T-helper 2 cell (primary cell): ENCODE measurements at regions not wholly inside any gene's neighbourhood (a gene's known extent, or its start where the extent isn't known, plus 50 kb on each side); places are given as distances from the start of the nearest gene placed in this dataset.

ENCODE experiments used
- DNase-seq, 5 experiments: peaks; one replicate each; pipeline versions ENCODE4 v3.0.0 to v3.0.0-alpha.2; 2012 to 2022

DNA sequence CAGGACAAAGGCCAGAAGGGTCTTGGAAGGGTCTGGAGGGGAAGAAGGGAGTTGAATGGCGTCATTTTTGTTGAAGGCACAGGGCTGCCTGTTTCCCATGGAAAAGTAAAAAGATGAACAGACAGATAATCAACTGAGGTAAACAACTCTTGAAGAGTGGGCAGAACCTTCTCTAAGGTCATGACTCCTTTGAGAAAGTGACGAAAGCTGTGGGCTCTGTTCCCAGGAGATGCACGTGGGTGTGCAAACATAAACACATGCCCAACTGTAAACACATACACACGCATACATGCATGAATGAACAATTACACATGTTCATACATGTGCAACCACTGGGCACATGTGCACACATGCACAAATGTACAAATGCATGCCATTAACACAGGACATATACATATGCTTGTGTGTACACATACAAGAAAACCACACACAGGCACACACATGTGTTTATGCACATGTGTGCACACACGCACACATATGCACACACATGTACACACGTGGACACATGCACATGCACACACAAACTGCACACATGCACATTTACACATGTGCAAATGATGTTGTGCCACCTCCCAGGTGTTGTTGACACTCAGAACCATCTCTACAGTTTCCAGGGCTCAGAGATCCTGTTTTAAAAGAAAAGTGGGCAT lies 143.3 kb downstream of the GADD45G start:
- no peak for DNase-seq

DNA sequence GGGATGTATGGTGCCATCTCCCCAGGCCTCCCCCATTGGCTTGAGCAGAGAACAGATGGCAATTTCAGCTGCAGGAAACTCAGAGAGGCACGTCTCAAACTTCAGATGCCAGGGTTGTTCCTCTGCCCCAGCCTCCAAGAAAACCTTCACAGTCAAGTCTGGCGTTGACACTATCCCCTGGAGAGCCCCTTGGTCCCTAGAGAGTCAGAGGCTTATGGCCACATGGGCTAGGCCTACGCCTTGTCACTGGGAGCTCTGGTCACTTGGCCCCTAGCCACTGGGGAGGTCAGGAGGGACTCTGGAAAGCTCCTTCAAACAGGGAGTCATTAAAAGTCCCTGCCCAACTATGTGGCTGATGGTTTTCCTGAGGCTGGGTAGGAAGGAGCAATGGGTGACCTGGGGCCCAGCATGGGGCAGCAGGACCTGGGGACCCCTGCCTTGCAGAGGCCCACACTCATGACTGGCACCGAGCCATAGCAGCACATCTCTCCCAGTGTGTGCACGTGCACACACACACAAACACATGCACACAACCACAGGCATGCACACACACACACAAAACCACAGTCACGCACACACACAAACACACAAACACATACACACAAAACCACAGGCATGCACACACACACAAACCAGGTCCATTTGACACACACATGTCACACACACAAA lies 144.2 kb downstream of the GADD45G start:
- DNase-seq, result no peak

DNA sequence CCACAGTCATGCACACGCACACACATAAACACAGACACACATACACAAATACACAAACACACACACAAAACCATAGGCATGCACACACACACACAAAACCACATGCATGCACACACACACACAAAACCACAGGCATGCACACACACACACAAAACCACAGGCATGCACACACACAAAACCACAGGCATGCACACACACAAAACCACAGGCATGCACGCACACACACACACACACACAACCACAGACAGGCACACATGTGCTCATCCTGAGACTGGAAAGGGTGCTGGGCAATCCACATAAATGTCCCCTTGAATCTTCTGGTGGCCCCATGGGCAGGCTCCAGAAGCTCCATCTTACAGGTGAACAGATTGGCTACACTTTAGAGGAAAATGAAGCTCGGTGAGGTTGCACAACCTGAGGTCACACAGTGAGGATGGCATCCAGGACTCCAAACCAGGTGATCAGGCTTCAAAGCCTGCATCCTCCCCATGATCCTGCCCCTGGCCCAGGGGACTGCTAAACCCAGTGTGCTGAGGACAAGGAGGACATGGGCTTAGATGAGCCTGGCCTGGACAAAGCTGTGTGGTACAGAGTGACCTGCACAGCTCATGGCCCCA lies 144.8 kb downstream of the GADD45G start:
- DNase-seq, result peak in 1 of 5 experiments; percentile 69

GRCh38 chr9:89750117-89750791 lies 145.4 kb downstream of the GADD45G start:
- no peak for DNase-seq

GRCh38 chr9:89751079-89751825 lies 146.4 kb downstream of the GADD45G start:
- DNase-seq, result no peak

DNA sequence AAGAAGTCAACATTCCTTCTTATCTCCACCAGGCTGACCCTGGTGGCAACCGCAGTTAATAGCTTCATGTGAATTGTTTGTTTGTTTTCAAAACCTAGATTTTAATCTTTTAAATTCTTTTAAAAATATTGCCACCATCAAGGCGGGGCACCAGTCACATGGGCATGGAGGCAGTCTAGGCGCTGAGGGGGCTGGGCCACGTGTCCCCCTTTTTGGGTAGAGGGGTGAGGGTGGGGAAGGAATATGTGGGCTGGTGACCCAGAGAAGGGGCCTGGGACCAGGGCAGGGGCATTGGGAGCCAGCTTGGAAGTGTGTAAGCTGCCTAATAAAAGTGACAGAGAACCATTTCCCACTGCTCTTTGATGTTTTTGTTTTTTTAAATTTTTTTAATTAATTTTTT lies 147.3 kb downstream of the GADD45G start:
- DNase-seq, result no peak

DNA sequence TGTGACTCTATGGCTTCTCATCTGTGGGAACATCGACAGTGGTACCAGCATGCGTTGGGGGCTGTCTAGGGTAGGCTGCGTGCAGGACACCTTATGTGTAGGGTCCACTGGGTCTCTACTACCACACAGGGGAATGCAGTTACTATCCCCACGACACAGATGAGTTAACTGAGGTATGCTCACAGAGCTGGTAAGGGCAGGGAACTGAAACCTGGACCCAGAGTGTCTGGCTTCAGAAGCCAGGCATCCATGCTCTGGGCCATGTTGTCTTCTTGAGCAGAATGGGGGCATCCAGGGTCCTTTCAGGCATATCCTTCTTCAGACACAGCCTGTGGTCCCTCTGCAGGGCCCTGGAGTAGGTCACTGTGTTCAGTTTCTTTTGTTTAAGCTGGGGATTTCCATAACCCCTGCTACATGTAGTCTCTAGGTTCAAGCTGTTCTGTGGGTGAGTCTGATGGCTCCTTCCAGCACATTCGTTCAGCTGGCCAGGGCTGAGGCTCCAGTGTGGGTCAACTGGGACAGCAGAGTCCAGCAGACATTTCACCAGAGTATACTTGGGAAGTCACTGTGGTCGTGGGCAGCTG lies 148.8 kb downstream of the GADD45G start:
- no peak for DNase-seq

GRCh38 chr9:89754193-89754592 lies 149.4 kb downstream of the GADD45G start:
- no peak for DNase-seq

- DNase-seq, result no peak
These were observed 151.0 kb downstream of the GADD45G start for GRCh38 chr9:89755821-89756220.

DNA sequence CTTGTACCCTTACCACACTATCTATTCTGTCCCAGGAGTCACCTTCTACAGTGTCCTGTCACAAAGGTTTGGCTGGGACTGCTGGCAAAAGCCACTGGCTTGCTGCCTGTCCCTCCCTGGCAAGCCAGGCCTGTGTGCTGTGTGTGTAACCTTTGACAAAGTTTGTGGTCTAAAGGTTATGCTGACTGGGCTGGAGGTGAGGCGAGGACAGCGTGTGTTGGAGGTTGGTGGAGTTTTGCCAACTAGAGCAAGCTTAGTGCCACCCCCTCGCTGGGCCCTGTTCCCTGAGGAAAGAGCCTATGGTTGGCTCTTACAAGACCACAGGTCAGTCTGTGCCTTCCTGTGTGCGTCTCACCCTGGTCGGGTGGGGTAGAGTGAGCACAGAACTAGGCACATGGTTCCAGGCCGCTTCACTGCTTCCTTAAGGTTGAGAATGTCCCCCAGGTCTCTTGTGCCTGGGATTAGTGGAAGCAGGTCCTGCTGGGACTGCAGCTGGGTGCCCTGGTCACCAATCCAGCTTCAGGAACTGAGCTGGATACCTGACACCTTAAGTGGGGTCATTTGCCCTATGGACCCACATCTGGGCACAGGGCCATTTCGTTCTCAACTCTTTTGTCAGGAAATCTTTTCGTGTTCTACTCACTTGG lies 152.2 kb downstream of the GADD45G start:
- peak in 1 of 5 experiments; percentile 35 for DNase-seq

DNA sequence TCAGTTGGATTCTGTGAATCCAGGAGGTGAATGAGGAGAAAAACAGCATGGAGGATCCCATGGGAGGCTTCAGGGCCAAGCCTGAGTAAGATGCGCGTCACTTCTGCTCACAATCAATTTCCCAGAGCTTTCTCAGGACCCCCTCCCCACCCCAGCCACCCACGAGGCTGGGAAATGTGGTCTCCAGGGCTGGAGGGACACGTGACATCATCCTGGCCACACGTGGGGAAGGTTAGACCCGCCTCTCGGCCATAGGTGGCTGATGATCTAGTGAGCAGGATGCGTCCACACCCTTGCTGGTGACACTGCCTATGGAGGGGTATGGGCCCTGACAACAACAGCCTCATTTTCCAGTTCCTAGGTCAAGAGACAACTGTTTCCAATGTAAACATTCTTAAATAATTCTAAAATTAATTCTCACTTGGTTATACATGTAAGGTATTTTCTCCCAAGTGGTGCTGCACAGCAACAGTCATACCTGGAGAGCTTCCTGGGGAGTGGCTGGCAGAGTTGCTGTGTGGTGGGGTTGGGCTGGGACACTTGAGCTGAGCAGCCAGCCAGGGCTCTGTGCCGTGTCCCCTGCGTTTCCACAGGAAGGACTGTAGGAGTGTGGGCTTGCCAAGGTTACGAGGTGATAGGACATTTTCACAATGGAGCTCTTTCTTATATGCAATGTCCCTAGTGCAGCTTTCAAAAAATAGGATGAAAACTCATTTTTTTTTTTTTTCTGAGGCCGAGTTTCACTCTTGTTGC lies 153.1 kb downstream of the GADD45G start:
- DNase-seq, result no peak

- no peak for DNase-seq
These were observed 154.8 kb downstream of the GADD45G start for GRCh38 chr9:89759572-89759971.

DNA sequence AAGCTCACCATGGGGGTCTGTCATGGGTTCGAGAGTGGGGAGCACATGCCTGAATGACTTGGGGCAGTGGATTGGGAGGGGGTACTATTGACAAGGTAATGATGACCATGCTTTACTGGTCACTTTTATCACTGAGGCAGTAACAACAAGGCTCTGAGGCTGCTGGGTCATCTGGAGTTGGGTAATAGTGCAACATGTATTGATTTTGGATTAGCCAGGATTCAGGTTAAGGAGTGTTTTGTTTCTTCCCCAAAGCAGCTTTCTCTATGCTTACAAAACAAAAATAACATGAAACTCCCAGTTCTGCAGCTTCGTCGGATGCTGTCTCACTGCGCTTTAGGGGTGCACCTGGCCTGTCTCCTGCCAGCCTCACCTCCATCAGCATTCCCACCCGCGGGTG lies 155.3 kb downstream of the GADD45G start:
- DNase-seq, result no peak

GRCh38 chr9:89764217-89764616 lies 159.4 kb downstream of the GADD45G start:
- DNase-seq, result no peak

DNA sequence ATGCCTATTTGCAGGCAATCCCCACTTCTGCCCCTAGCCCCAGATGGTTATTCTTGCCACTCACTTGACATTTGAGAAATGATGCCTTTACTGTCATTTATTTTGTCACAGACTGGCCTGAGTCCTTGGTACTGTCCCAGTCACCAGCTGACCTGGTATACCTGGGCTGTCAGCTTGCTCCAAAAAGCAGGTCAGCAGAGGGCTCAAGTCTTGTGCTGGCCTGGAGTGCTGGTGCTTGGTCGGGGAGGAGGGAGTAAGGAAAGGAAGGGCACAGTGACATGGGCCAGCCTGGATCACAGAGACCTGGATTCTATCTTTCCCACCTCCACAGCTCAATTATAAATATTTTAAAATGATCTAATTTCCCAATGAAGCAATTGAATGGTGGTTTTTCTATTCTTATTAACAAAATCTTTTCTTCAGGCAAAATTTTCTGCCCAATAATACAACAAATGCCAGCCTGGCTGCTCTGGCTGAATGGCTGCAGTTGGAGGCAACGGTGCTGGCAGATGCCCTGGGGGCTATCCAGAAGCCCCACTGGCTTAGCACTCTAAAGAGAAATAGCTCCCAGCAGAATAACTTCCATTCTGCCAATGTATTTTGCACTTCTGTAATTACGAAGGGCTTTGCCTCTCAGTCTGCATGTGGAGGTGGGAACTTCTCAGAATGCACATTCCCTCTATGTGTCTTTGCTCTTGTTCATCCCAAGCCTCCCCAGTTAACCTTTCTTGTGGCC lies 160.6 kb downstream of the GADD45G start:
- DNase-seq, result no peak

DNA sequence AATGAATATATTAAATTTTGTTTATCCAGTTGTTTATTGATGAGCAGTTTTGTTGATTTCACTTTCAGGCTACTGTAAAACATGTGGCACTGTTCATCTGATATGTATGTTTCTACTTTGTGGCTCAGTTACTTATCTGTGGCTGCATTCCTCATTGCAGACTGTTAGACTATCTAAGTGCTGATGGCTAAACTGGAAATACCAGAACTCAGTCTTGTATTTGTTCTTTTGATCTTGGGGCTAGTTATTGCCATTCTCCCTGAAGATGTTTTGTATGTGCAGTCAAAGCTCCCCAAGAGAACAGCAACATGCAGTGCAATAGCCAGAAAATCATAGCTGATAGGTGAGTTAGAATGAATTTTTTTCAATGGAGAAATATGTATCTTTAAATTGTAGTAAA lies 162.2 kb downstream of the GADD45G start:
- no peak for DNase-seq

DNA sequence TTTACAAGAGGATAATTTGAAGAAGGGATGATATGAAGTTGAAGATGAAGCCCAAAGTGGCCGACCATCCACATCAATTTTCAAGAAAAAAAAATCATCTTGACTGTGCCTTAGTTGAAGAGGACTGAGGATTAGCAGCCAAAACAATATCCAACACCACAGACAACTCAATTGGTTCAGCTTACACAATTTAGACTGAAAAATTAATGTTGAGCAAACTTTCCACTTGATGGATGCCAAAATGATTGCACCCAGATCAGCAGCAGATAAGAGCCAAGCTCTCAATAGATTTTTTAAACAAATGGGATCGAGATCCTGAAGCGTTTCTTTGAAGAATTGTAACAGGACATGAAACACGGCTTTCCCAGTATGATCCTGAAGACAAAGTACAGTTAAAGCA lies 163.2 kb downstream of the GADD45G start:
- no peak for DNase-seq

GRCh38 chr9:89768650-89769071 lies 163.8 kb downstream of the GADD45G start:
- DNase-seq, result no peak

DNA sequence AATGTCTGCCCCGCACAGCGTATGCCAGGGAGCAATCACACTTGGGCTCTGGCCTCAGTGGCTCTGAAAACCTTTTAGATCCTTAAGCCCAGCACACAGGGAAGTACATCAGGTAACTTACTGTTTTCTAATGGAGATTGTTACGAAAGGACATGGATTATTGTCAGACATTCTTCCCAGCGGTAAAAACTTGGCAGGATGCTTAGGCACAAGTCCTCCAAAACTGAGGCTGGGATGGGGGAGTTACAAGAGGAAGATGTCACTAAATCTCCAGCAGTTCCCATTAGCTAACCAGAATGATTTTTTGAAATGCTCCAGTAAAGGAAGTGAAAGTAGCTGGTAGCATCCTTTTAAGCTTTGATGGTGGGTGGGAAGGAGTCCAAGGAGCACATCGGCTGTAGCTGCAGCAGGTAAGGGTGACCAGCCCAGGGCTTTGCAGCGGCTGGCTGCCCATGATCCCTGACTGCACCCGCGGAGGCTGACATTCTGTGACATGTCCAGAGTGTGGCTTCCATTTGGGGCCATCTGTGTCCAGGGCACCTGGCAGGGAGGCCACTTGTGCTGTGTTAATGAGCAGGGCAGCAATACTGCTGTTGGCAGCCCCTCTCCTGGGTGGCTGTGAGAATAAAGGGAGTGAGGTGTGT lies 165.8 kb downstream of the GADD45G start:
- DNase-seq, result no peak

DNA sequence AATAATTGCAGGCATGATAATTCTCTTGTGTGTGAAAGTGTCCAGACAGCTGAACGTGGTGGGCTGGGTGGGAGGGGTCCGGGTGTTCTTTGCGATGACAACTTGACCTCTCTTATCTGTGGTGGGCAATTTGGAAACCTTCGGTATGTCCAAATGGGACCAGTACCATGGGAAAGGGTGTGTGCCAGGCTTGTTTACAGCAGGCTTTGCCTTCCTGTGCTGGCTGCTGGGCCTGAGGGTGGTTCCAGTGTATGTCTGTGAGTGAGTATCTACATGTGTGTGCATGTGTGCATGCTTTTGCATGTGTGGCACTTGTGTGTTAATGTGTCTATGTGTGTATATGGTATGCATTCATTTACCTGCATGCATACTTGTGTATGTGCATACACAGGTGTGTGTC lies 166.4 kb downstream of the GADD45G start:
- no peak for DNase-seq
